ENCODE measurements at regions not wholly inside any gene's neighbourhood (a gene's known extent, or its start where the extent isn't known, plus 50 kb on each side); places are given as distances from the start of the nearest gene placed in this dataset.

DNA sequence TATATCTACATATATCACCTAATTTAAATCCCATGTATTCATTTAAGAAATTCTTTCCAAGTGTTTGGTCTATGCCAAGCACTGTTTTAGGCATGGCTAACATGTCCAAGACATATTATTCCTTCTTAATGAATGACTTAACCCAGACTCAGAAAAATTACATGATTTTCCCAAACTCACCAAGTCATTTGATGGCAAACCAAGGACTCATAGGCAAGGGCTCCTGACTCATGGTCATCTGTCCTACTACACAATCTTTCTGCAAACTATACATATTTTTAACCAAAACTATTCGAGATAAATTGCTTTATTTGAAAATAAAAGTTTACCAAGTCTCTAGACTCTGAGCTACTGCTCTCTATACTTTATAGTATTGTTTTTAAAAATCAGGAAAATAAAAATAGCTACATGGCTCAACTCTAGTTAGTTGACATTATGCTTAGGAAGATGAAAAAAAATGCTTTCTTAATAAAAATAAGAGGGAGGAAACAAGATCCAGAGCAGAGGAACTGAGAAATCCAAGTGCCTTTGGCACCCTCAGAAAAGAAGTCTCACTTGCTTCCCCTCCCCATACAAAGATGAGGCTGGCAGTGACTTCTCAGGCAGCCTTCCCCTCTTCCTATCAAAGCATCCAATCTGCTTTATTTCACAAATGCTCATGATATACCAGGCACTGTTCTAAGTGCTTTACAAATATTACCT lies 182.2 kb downstream of the RSL24D1 start:
- DNase-seq (ENCODE audit: low spot score): no peak
- in situ Hi-C loops (cut with MboI; ENCODE audit: low sequenced_read_pairs, unreplicated experiment): no loop called here
- TF ChIP-seq, protein P1, sequence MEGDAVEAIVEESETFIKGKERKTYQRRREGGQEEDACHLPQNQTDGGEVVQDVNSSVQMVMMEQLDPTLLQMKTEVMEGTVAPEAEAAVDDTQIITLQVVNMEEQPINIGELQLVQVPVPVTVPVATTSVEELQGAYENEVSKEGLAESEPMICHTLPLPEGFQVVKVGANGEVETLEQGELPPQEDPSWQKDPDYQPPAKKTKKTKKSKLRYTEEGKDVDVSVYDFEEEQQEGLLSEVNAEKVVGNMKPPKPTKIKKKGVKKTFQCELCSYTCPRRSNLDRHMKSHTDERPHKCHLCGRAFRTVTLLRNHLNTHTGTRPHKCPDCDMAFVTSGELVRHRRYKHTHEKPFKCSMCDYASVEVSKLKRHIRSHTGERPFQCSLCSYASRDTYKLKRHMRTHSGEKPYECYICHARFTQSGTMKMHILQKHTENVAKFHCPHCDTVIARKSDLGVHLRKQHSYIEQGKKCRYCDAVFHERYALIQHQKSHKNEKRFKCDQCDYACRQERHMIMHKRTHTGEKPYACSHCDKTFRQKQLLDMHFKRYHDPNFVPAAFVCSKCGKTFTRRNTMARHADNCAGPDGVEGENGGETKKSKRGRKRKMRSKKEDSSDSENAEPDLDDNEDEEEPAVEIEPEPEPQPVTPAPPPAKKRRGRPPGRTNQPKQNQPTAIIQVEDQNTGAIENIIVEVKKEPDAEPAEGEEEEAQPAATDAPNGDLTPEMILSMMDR (IDR thresholded peaks at IDR 0.05; ENCODE audit: borderline replicate concordance, control extremely low read depth, extremely low read depth, insufficient read depth, missing control alignments): no peak

DNA sequence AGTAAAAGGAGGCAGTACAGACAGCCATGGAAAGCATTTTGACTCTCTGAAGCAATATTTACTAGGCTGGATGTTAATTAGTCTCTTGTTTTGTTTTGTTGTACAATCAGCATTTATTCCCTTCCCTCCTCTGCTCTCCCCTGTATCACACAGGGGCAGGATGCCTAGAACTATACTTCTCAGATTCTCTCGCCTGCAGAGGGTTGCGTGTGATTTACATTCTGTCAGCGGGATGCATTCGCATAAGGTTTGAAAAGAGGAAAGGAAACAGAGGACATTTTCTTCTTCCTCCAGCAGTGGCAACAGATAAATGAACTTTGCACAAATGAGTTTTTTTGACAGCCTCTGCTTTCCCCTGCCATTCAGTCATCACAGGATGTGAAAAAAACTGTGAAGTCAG lies 188.3 kb downstream of the RSL24D1 start:
- no peak for DNase-seq (ENCODE audit: low spot score)
- TF ChIP-seq, protein P1 (IDR thresholded peaks at IDR 0.05; ENCODE audit: borderline replicate concordance, control extremely low read depth, extremely low read depth, insufficient read depth, missing control alignments): no peak

DNA sequence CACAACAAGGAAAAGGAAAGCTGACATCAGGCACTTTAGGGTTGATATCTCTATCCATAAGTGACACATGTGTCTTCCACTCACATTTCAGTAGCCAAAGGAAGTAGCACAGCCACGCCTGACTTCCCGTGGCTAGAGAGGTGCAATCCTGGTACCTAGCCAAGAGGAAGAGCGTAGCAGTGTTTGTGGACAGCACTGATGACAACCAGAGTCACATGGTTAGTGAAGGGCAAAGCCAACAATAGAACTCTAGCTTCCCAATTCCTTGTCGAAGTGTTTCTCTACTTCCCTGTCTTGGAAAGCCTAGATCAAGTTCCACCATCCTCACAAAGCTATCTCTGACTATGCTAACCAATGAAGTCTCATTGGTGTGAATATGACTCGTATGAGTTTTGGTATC lies 189.2 kb downstream of the RSL24D1 start:
- in situ Hi-C loops (cut with MboI; ENCODE audit: low sequenced_read_pairs, unreplicated experiment): no loop called here
- TF ChIP-seq, protein P1 (IDR thresholded peaks at IDR 0.05; ENCODE audit: borderline replicate concordance, control extremely low read depth, extremely low read depth, insufficient read depth, missing control alignments): no peak
- DNase-seq (ENCODE audit: low spot score): no peak

More for the DNA sequence above, 188.3 kb downstream of the RSL24D1 start:
- in situ Hi-C loops (cut with MboI; ENCODE audit: low sequenced_read_pairs, unreplicated experiment): no loop called here

DNA sequence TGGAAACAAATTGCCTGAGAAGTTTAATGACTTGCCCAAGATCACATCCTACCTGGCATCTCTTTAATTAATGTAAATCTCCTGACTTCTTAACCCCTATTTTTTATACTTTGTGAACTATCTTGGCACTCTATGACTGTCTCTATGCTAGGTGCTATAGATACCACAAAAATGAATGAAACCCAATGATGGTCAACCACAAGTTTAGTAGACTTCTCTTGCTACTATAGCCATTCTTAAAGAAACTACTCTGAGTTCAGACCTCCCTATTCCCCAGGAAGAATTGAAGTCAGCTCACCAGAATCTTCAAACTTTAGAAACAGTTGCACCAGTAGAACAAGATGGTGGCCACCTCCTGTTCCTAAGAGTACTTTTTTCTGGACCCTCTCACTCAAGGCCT lies 191.1 kb downstream of the RSL24D1 start:
- in situ Hi-C loops (cut with MboI; ENCODE audit: low sequenced_read_pairs, unreplicated experiment): no loop called here
- DNase-seq (ENCODE audit: low spot score): no peak
- TF ChIP-seq, protein P1 (IDR thresholded peaks at IDR 0.05; ENCODE audit: borderline replicate concordance, control extremely low read depth, extremely low read depth, insufficient read depth, missing control alignments): no peak

DNA sequence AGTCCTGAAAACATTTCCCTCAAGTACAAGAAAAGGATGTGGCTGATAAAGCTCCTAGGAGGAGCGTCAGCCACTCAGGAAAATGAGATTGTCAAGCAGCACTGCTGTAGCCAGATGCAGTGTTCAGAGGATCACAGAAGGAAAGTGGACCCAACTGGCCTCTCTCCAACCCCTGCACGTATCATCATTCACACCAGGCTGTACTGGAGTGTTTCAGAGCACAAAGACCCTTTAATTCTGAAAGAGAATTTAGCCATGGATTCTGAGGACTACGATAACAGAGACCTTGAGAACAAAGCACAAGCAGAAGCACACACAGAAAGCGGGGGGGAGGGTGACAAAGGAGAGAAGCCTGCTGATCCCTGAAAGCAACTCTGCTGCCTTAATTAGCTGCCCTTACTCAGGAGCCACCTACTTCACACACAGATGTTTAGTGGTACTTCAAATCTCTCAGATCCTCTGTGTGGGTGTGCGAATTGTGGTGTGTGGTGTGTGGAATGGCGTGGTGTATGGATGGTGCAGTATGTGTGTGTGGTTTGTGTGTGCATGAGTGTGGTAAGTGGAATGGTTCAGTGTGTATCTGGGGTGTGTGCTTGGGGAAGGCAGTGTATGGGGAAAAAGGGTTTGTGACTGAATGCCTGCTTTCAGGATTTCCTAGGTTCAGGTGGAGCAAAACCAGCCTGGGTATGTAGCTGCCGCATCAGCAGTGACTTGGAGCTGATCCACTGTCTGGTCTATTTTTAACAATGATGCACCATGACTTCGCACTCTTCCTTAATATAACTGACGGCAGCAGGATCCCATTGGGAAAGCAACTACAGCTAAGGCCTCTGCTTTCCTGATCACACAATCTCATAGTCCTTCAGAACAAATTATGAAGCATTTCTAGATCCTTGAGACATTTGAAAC lies 192.5 kb downstream of the RSL24D1 start:
- TF ChIP-seq, protein P1 (IDR thresholded peaks at IDR 0.05; ENCODE audit: borderline replicate concordance, control extremely low read depth, extremely low read depth, insufficient read depth, missing control alignments): no peak
- in situ Hi-C loops (cut with MboI; ENCODE audit: low sequenced_read_pairs, unreplicated experiment): no loop called here
- no peak for DNase-seq (ENCODE audit: low spot score)

DNA sequence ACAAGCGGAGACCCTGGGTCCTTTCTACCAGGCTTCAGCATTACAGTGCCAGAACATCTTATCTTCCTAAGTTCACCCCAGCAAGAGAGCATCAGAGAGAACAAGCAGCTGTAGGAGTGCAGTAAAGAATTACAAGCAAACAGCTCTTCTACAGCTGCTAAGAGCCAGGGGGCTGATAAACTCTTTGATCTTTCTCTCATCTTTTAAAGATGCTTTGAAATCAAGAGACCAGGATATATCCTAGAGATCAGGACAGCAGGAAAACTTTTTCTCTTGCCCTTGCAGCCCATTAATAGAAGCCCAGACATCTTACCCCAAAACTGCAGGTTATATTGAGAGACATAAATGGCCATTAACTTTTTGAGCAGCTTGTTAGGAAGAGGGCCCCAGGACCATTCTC lies 198.1 kb downstream of the RSL24D1 start:
- in situ Hi-C loops (cut with MboI; ENCODE audit: low sequenced_read_pairs, unreplicated experiment): no loop called here
- TF ChIP-seq, protein P1 (IDR thresholded peaks at IDR 0.05; ENCODE audit: borderline replicate concordance, control extremely low read depth, extremely low read depth, insufficient read depth, missing control alignments): no peak
- no peak for DNase-seq (ENCODE audit: low spot score)

All from GM13976 (cell line).